Vagina (tissue), 2 donors: ENCODE measurements at regions not wholly inside any gene's neighbourhood (a gene's known extent, or its start where the extent isn't known, plus 50 kb on each side); places are given as distances from the start of the nearest gene placed in this dataset.

Source experiments
- DNase-seq, 2 donors: peaks; one replicate each; pipeline ENCODE4 v3.0.0-alpha.2; 2017; ENCODE audit errors: extremely low spot score in 2 of 2
- H3K27ac ChIP-seq: fragments of 200-600 bp; sonication (generic); one replicate; pipeline ENCODE4 v1.5.1; 2019
- H3K27me3 ChIP-seq: fragments of 200-600 bp; sonication (generic); one replicate; pipeline ENCODE4 v1.5.1; 2019
- H3K36me3 ChIP-seq, 2 donors: fragments of 200-600 bp; sonication (generic); one replicate each; pipeline ENCODE4 v1.5.1; 2017 to 2019
- H3K4me1 ChIP-seq: fragments of 200-600 bp; sonication (generic); one replicate; pipeline ENCODE4 v1.5.1; 2019
- H3K4me3 ChIP-seq, 2 donors: fragments of 200-600 bp; sonication (generic); 1 replicate in 1 of 2; 2 replicates in 1 of 2; pipeline ENCODE4 v1.5.1; 2016 to 2019
- H3K9me3 ChIP-seq: fragments of 200-600 bp; sonication (generic); one replicate; pipeline ENCODE4 v1.5.1; 2019
- CTCF ChIP-seq, 3 experiments: fragments of 450-650 bp in 2 of 3; fragments of 200-600 bp in 1 of 3; sonication (generic) in 1 of 3; IDR thresholded peaks; one replicate each; pipeline ENCODE4 v1.5.1; 2017 to 2019; ENCODE audit warnings: antibody characterized with exemption in 3 of 3, mild to moderate bottlenecking in 2 of 3, moderate library complexity in 2 of 3
- POLR2A ChIP-seq, 2 donors: fragments of 450-650 bp; IDR thresholded peaks; one replicate each; pipeline ENCODE4 v1.6.1; 2017; ENCODE audit warnings: antibody characterized with exemption in 2 of 2, mild to moderate bottlenecking in 2 of 2, moderate library complexity in 2 of 2
- POLR2AphosphoS5 ChIP-seq, 2 donors: sonication (generic); formaldehyde crosslinking; IDR thresholded peaks; one replicate each; pipeline ENCODE4 v1.9.0; 2017; ENCODE audit warnings: antibody characterized with exemption in 2 of 2, mild to moderate bottlenecking in 2 of 2, low read depth in 1 of 2; ENCODE audit not compliant: insufficient read depth in 1 of 2
- intact Hi-C: fragments of 100-400 bp; cut with DNase I; formaldehyde crosslinking; loops from one replicate; pipeline ENCODE4 v1.15.1; 2023

- Histone ChIP-seq H3K36me3 (no peaks in the 10 kb centered on the region), H3K27me3 (no peaks in the 10 kb centered on the region), H3K27ac (no peak overlapping the region), H3K4me3 (no peak overlapping the region), H3K4me1 (no peaks in the 10 kb centered on the region), H3K9me3 (no peaks in the 10 kb centered on the region)
- no peak for TF ChIP-seq POLR2AphosphoS5 (IDR thresholded peaks at IDR 0.05; ENCODE audit: insufficient read depth in 1 of 2, low read depth in 1 of 2)
- no peak for TF ChIP-seq POLR2A (IDR thresholded peaks at IDR 0.05)
- TF ChIP-seq CTCF (IDR thresholded peaks at IDR 0.05) = no peak
- no peak for DNase-seq
- intact Hi-C loops = no loop called here
Measured at GRCh38 chr7:79820387-79820786, 314.2 kb upstream of the GNAI1 start.

GRCh38 chr7:79810916-79811315, 323.7 kb upstream of the GNAI1 start:
- Histone ChIP-seq H3K27me3 (no peaks in the 10 kb centered on the region), H3K4me3 (no peak overlapping the region), H3K27ac (no peak overlapping the region), H3K4me1 (no peaks in the 10 kb centered on the region), H3K36me3 (no peaks in the 10 kb centered on the region), H3K9me3 (no peaks in the 10 kb centered on the region)
- TF ChIP-seq POLR2A (IDR thresholded peaks at IDR 0.05) (no peak), CTCF (IDR thresholded peaks at IDR 0.05) (no peak), POLR2AphosphoS5 (IDR thresholded peaks at IDR 0.05; ENCODE audit: insufficient read depth in 1 of 2, low read depth in 1 of 2) (no peak)
- intact Hi-C loops = no loop called here
- DNase-seq = no peak

GRCh38 chr7:79806161-79806734, 328.4 kb upstream of the GNAI1 start:
- Histone ChIP-seq H3K27me3 (no peaks in the 10 kb centered on the region), H3K4me3 (no peak overlapping the region), H3K27ac (no peak overlapping the region), H3K4me1 (no peaks in the 10 kb centered on the region), H3K9me3 (no peaks in the 10 kb centered on the region), H3K36me3 (no peaks in the 10 kb centered on the region)
- intact Hi-C loops = no loop called here
- no peak for TF ChIP-seq POLR2A (IDR thresholded peaks at IDR 0.05)
- TF ChIP-seq CTCF (IDR thresholded peaks at IDR 0.05) = no peak
- no peak for TF ChIP-seq POLR2AphosphoS5 (IDR thresholded peaks at IDR 0.05; ENCODE audit: insufficient read depth in 1 of 2, low read depth in 1 of 2)
- DNase-seq = no peak

GRCh38 chr7:79790656-79791262, 337.3 kb upstream of the MAGI2 start:
- H3K4me1 ChIP-seq = no peaks in the 10 kb centered on the region
- no peak overlapping the region for H3K4me3 ChIP-seq
- no peak overlapping the region for H3K27ac ChIP-seq
- TF ChIP-seq CTCF (IDR thresholded peaks at IDR 0.05) (no peak), POLR2A (IDR thresholded peaks at IDR 0.05) (no peak), POLR2AphosphoS5 (IDR thresholded peaks at IDR 0.05; ENCODE audit: insufficient read depth in 1 of 2, low read depth in 1 of 2) (no peak)
- H3K27me3 ChIP-seq = no peaks in the 10 kb centered on the region
- no peak for DNase-seq
- intact Hi-C loops = no loop called here
- no peaks in the 10 kb centered on the region for H3K9me3 ChIP-seq
- no peaks in the 10 kb centered on the region for H3K36me3 ChIP-seq

GRCh38 chr7:79789584-79790345, 336.3 kb upstream of the MAGI2 start:
- Histone ChIP-seq H3K9me3 (no peaks in the 10 kb centered on the region), H3K4me3 (no peak overlapping the region)

More at GRCh38 chr7:79789584-79790345, 336.3 kb upstream of the MAGI2 start:
- no peak for DNase-seq
- Histone ChIP-seq H3K27me3 (no peaks in the 10 kb centered on the region), H3K27ac (no peak overlapping the region), H3K4me1 (no peaks in the 10 kb centered on the region), H3K36me3 (no peaks in the 10 kb centered on the region)
- intact Hi-C loops = no loop called here
- no peak for TF ChIP-seq POLR2AphosphoS5 (IDR thresholded peaks at IDR 0.05; ENCODE audit: insufficient read depth in 1 of 2, low read depth in 1 of 2)
- no peak for TF ChIP-seq POLR2A (IDR thresholded peaks at IDR 0.05)
- TF ChIP-seq CTCF (IDR thresholded peaks at IDR 0.05) = no peak
